B cell (primary cell): ENCODE measurements at regions not wholly inside any gene's neighbourhood (a gene's known extent, or its start where the extent isn't known, plus 50 kb on each side); places are given as distances from the start of the nearest gene placed in this dataset.

Source experiments
- ATAC-seq: fragments of 200-7000 bp; cut with Tn5 transposase; one replicate; pipeline ENCODE4 v1.10.0; 2021; ENCODE audit warnings: low read depth, mild to moderate bottlenecking, moderate number of reproducible peaks, moderate library complexity
- CTCF ChIA-PET: fragments of 350-600 bp; sonication (Branson Sonifier 250); formaldehyde crosslinking; loops from one replicate; lab custom pipeline; 2021; ENCODE audit warnings: antibody characterized with exemption, inconsistent platforms; lab: Charles Lee
- POLR2A ChIA-PET: fragments of 350-600 bp; sonication (Branson Sonifier 250); formaldehyde crosslinking; loops from one replicate; lab custom pipeline; 2021; ENCODE audit warnings: antibody characterized with exemption; lab: Charles Lee
- DNase-seq: peaks from one replicate; pipeline ENCODE4 v3.0.0; 2013
- H2AFZ ChIP-seq: 2 replicates; pipeline ENCODE4 v1.6.1; 2012; ENCODE audit warnings: mild to moderate bottlenecking, low read depth, low read length; ENCODE audit not compliant: insufficient read depth, poor library complexity, severe bottlenecking
- H3K27ac ChIP-seq, 2 donors: 1 replicate in 1 of 2; 2 replicates in 1 of 2; pipeline ENCODE4 v1.5.1; 2012 to 2013; ENCODE audit warnings: low read length in 2 of 2, mild to moderate bottlenecking in 2 of 2, moderate library complexity in 1 of 2
- H3K27me3 ChIP-seq, 4 experiments: fragments of 200-600 bp in 1 of 4; sonication (generic) in 1 of 4; replicated peaks in 1 of 4; 1 replicate in 2 of 4; 2 replicates in 2 of 4; pipeline versions ENCODE4 v1.6.1 to v1.7.0; 2013 to 2016; ENCODE audit warnings: low read length in 3 of 4, mild to moderate bottlenecking in 2 of 4, mixed read lengths in 1 of 4, moderate library complexity in 1 of 4; ENCODE audit not compliant: insufficient read depth in 4 of 4, control insufficient read depth in 3 of 4; ENCODE audit errors: control extremely low read depth in 1 of 4
- H3K36me3 ChIP-seq, 2 experiments: replicated peaks in 1 of 2; 1 replicate in 1 of 2; 2 replicates in 1 of 2; pipeline versions ENCODE4 v1.6.1 to v1.7.1; 2013; ENCODE audit warnings: low read length in 1 of 2; ENCODE audit not compliant: insufficient read depth in 2 of 2, control insufficient read depth in 1 of 2; ENCODE audit errors: control extremely low read depth in 1 of 2, extremely low read depth in 1 of 2
- H3K4me1 ChIP-seq, 2 donors: fragments of 200-600 bp in 1 of 2; sonication (generic) in 1 of 2; 1 replicate in 1 of 2; 2 replicates in 1 of 2; pipeline versions ENCODE4 v1.5.1 to v1.6.1; 2013 to 2017; ENCODE audit warnings: low read length in 2 of 2; ENCODE audit not compliant: control insufficient read depth in 2 of 2, insufficient read depth in 2 of 2
- H3K4me2 ChIP-seq: replicated peaks from 2 replicates; pipeline ENCODE3; 2012; ENCODE audit warnings: mild to moderate bottlenecking, low read depth, low read length; ENCODE audit not compliant: poor library complexity, severe bottlenecking
- H3K4me3 ChIP-seq, 5 experiments: fragments of 200-600 bp in 1 of 5; sonication (generic) in 1 of 5; 1 replicate in 3 of 5; 2 replicates in 2 of 5; pipeline versions ENCODE4 v1.5.1 to v1.7.0; 2011 to 2016; ENCODE audit warnings: low read length in 4 of 5, mild to moderate bottlenecking in 4 of 5, low read depth in 2 of 5, control low read depth in 1 of 5, moderate library complexity in 1 of 5; ENCODE audit not compliant: insufficient read depth in 1 of 5; ENCODE audit errors: control extremely low read depth in 1 of 5, extremely low read depth in 1 of 5
- H3K79me2 ChIP-seq: fragments of 200-600 bp; sonication (generic); one replicate; pipeline ENCODE4 v1.6.0; 2016; ENCODE audit warnings: low read length; ENCODE audit not compliant: control insufficient read depth, insufficient read depth
- H3K9ac ChIP-seq: fragments of 200-600 bp; sonication (generic); 2 replicates; pipeline ENCODE4 v1.6.1; 2017; ENCODE audit warnings: mild to moderate bottlenecking, low read length, moderate library complexity
- H3K9me3 ChIP-seq, 3 donors: one replicate each; pipeline versions ENCODE4 v1.6.1 to v1.7.1; 2013; ENCODE audit warnings: low read length in 2 of 3; ENCODE audit not compliant: control insufficient read depth in 2 of 3, insufficient read depth in 1 of 3; ENCODE audit errors: control extremely low read depth in 1 of 3
- H4K20me1 ChIP-seq: 2 replicates; pipeline ENCODE4 v1.6.0; 2012; ENCODE audit warnings: mild to moderate bottlenecking, low read length; ENCODE audit not compliant: insufficient read depth, control insufficient read depth, poor library complexity, severe bottlenecking
- H3K27ac Mint-ChIP-seq: one replicate; pipeline ENCODE4 v1.8.0; 2021; ENCODE audit warnings: mixed read lengths
- H3K27me3 Mint-ChIP-seq: one replicate; pipeline ENCODE4 v1.8.0; 2021; ENCODE audit warnings: mixed read lengths
- H3K4me1 Mint-ChIP-seq: one replicate; pipeline ENCODE4 v1.8.0; 2021; ENCODE audit warnings: mixed read lengths
- H3K4me3 Mint-ChIP-seq: one replicate; pipeline ENCODE4 v1.8.0; 2021; ENCODE audit warnings: mixed read lengths
- H3K9me3 Mint-ChIP-seq: one replicate; pipeline ENCODE4 v1.8.0; 2022; ENCODE audit warnings: mixed read lengths; ENCODE audit not compliant: insufficient read depth
- EZH2 ChIP-seq: IDR thresholded peaks from 2 replicates; pipeline ENCODE4 v1.6.1; 2012; ENCODE audit warnings: borderline replicate concordance, low read depth, mild to moderate bottlenecking, moderate library complexity, low read length; ENCODE audit not compliant: insufficient read depth, poor library complexity, severe bottlenecking
- WGBS: methylation state at CpG from one replicate; pipeline ENCODE4 v1.1.5; 2013; ENCODE audit warnings: missing lambda C conversion rate; ENCODE audit not compliant: insufficient coverage; 5-methylcytosine and 5-hydroxymethylcytosine counted together
- intact Hi-C: fragments of 100-400 bp; cut with micrococcal nuclease; formaldehyde crosslinking; loops from one replicate; pipeline ENCODE4 v1.10.0; 2022
- TF ChIP-seq, protein P1 (sequence below): fragments of 200-600 bp; IDR thresholded peaks from one replicate; pipeline ENCODE4 v1.8.0; 2022; ENCODE audit warnings: antibody characterized with exemption, mild to moderate bottlenecking

DNA sequence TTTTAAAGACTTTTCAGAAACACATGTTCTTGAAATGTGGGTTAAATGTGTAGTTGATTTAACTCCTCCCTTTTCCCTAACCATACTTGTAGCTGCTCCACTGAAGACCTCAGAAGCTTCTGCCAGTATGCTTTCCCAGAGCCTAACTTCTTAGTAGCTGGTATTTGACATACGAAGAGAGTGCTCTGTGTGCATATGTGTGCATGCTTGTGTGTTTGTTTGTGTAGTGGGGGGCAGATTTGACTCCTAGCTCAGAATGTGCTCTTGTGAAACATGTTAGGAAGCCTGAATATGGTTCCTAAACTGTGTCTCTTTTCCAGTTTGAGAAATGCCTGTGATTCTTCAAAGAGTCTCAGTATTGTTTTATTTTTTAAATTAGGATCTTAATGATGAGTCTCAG, 420.4 kb downstream of the PCNX1 start:
- TF ChIP-seq EZH2: no peak
- TF ChIP-seq, protein P1, sequence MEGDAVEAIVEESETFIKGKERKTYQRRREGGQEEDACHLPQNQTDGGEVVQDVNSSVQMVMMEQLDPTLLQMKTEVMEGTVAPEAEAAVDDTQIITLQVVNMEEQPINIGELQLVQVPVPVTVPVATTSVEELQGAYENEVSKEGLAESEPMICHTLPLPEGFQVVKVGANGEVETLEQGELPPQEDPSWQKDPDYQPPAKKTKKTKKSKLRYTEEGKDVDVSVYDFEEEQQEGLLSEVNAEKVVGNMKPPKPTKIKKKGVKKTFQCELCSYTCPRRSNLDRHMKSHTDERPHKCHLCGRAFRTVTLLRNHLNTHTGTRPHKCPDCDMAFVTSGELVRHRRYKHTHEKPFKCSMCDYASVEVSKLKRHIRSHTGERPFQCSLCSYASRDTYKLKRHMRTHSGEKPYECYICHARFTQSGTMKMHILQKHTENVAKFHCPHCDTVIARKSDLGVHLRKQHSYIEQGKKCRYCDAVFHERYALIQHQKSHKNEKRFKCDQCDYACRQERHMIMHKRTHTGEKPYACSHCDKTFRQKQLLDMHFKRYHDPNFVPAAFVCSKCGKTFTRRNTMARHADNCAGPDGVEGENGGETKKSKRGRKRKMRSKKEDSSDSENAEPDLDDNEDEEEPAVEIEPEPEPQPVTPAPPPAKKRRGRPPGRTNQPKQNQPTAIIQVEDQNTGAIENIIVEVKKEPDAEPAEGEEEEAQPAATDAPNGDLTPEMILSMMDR: no peak
- H3K4me2 ChIP-seq: peak overlapping the region; percentile 36
- no peak overlapping the region for H3K4me3 ChIP-seq
- POLR2A ChIA-PET: interaction anchor here (1.5 kb wide), 1 partner anchor 74 kb away, joined by 3 read pairs; no protein-coding TSS in a partner anchor
- H3K9me3 ChIP-seq: no peaks in the 10 kb centered on the region
- H2AFZ ChIP-seq: no peak overlapping the region
- H3K9ac ChIP-seq: no peak overlapping the region
- H3K4me1 Mint-ChIP-seq: peaks cover 85% of the 10 kb centered on the region
- 87% methylated on average over 1 of the region's 1 CpG for WGBS
- H3K79me2 ChIP-seq: peaks cover 100% of the 10 kb centered on the region
- peak overlapping the region in 1 of 2 donors; percentile 35 for H3K27ac ChIP-seq
- H3K4me3 Mint-ChIP-seq: peak overlapping the region; percentile 34
- H3K4me1 ChIP-seq: peaks cover 65 to 71% of the 10 kb centered on the region in 2 donors
- no peaks in the 10 kb centered on the region for H3K27me3 Mint-ChIP-seq
- DNase-seq: no peak
- no peaks in the 10 kb centered on the region for H3K36me3 ChIP-seq
- peaks cover 42% of the 10 kb centered on the region for H4K20me1 ChIP-seq
- no peak overlapping the region for H3K27ac Mint-ChIP-seq
- no peaks in the 10 kb centered on the region for H3K27me3 ChIP-seq
- CTCF ChIA-PET: interaction anchor here (0.5 to 9.9 kb wide), 6 partner anchors 15 to 1543 kb away, joined by 3 to 249 read pairs (median 3); no protein-coding TSS in a partner anchor
- intact Hi-C loops: loop anchor here (2.0 kb wide), 1 partner anchor 15 kb away; no protein-coding TSS in a partner anchor
- no peaks in the 10 kb centered on the region for H3K9me3 Mint-ChIP-seq
- ATAC-seq: no peak

DNA sequence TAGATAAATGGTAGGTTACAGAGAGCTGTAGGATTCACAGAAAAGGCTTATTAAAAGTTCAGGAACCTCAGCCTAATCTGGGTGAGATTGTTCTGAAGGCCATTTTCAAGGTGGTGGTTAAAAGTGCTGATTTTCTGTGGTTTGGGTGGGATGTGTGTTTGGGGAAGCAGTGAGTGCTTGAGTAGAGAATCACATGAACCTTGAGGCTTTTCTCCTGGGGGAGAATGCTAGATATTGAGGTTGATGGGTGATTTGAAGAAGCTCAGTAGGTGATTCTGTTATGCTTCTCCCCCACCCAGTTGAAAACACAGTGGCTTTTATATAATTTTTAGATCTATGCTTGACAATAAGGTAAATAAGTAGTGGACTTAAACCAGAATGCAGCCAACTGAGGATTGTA, 420.9 kb downstream of the PCNX1 start:
- Histone ChIP-seq H3K27me3 (no peaks in the 10 kb centered on the region), H3K27ac (peak overlapping the region in 1 of 2 donors; percentile 35), H3K9ac (peak overlapping the region; percentile 6), H3K36me3 (no peaks in the 10 kb centered on the region), H3K4me1 (peaks cover 60 to 69% of the 10 kb centered on the region in 2 donors), H3K9me3 (no peaks in the 10 kb centered on the region), H3K4me3 (no peak overlapping the region), H4K20me1 (peaks cover 44% of the 10 kb centered on the region), H3K4me2 (peak overlapping the region; percentile 36), H3K79me2 (peaks cover 100% of the 10 kb centered on the region), H2AFZ (no peak overlapping the region)
- peak; percentile 39 for ATAC-seq
- Mint-ChIP-seq H3K9me3 (no peaks in the 10 kb centered on the region), H3K27ac (peak overlapping the region; percentile 8), H3K4me3 (peak overlapping the region; percentile 38), H3K27me3 (no peaks in the 10 kb centered on the region), H3K4me1 (peaks cover 84% of the 10 kb centered on the region)
- intact Hi-C loops: loop anchor here (2.0 kb wide), 1 partner anchor 15 kb away; no protein-coding TSS in a partner anchor
- ChIA-PET CTCF (interaction anchor here (0.7 to 1.6 kb wide), 2 partner anchors 15 to 30 kb away, joined by 3 to 4 read pairs; no protein-coding TSS in a partner anchor), POLR2A (interaction anchor here (1.5 kb wide), 1 partner anchor 73 kb away, joined by 3 read pairs; no protein-coding TSS in a partner anchor)
- DNase-seq: peak; percentile 65
- no peak for TF ChIP-seq EZH2
- TF ChIP-seq, protein P1: no peak
